ENCODE measurements at regions not wholly inside any gene's neighbourhood (a gene's known extent, or its start where the extent isn't known, plus 50 kb on each side); places are given as distances from the start of the nearest gene placed in this dataset.

- TF ChIP-seq CTCF (IDR thresholded peaks at IDR 0.05): no peak
- TF ChIP-seq POLR2A (IDR thresholded peaks at IDR 0.05): no peak
These were observed 1650.3 kb upstream of the CELF4 start for GRCh38 chr18:39215920-39216319.
